ENCODE measurements at regions not wholly inside any gene's neighbourhood (a gene's known extent, or its start where the extent isn't known, plus 50 kb on each side); places are given as distances from the start of the nearest gene placed in this dataset.
A peak's percentile ranks its signal among the peaks of the same experiment; 100 is the strongest.

GRCh38 chr11:131194726-131195125 is 175.7 kb upstream of the NTM start:
- no peak for TF ChIP-seq CTCF (IDR thresholded peaks at IDR 0.05)
- no peak overlapping the region for H3K9ac ChIP-seq

GRCh38 chr11:131195661-131196517 is 174.5 kb upstream of the NTM start:
- H3K79me2 ChIP-seq: no peaks in the 10 kb centered on the region
- no peak for TF ChIP-seq CTCF (IDR thresholded peaks at IDR 0.05)
- H3K9me3 ChIP-seq (ENCODE audit: control insufficient read depth, low read length): no peaks in the 10 kb centered on the region
- H3K36me3 ChIP-seq (ENCODE audit: control insufficient read depth, insufficient read depth, low read length): no peaks in the 10 kb centered on the region
- H3K27me3 ChIP-seq (ENCODE audit: control insufficient read depth, insufficient read depth, low read length): no peaks in the 10 kb centered on the region
- H3K4me1 ChIP-seq: peaks cover 28% of the 10 kb centered on the region
- peak overlapping the region; percentile 42 for H3K4me2 ChIP-seq (ENCODE audit: low read length)
- H3K9ac ChIP-seq: no peak overlapping the region
- peak overlapping the region; percentile 64 for H2AFZ ChIP-seq
- H3K4me3 ChIP-seq (ENCODE audit: low read depth, low read length): no peak overlapping the region
- H3K27ac ChIP-seq: peak overlapping the region; percentile 32

More at GRCh38 chr11:131194726-131195125, 175.7 kb upstream of the NTM start:
- Histone ChIP-seq H2AFZ (no peak overlapping the region), H3K4me3 (ENCODE audit: low read depth, low read length) (no peak overlapping the region), H3K79me2 (no peaks in the 10 kb centered on the region), H3K4me2 (ENCODE audit: low read length) (no peak overlapping the region), H3K27me3 (ENCODE audit: control insufficient read depth, insufficient read depth, low read length) (no peaks in the 10 kb centered on the region), H3K36me3 (ENCODE audit: control insufficient read depth, insufficient read depth, low read length) (no peaks in the 10 kb centered on the region), H3K4me1 (peaks cover 27% of the 10 kb centered on the region), H3K9me3 (ENCODE audit: control insufficient read depth, low read length) (no peaks in the 10 kb centered on the region), H3K27ac (no peak overlapping the region)

GRCh38 chr11:131198161-131199014 is 172.0 kb upstream of the NTM start:
- Histone ChIP-seq H3K9me3 (ENCODE audit: control insufficient read depth, low read length) (no peaks in the 10 kb centered on the region), H2AFZ (peak overlapping the region; percentile 80), H3K27me3 (ENCODE audit: control insufficient read depth, insufficient read depth, low read length) (no peaks in the 10 kb centered on the region), H3K4me3 (ENCODE audit: low read depth, low read length) (no peak overlapping the region), H3K27ac (peak overlapping the region; percentile 83), H3K36me3 (ENCODE audit: control insufficient read depth, insufficient read depth, low read length) (no peaks in the 10 kb centered on the region), H3K4me2 (ENCODE audit: low read length) (no peak overlapping the region), H3K9ac (no peak overlapping the region), H3K4me1 (peaks cover 28% of the 10 kb centered on the region), H3K79me2 (no peaks in the 10 kb centered on the region)
- no peak for TF ChIP-seq CTCF (IDR thresholded peaks at IDR 0.05)

GRCh38 chr11:131199015-131199280 is 171.5 kb upstream of the NTM start:
- H3K9ac ChIP-seq: no peak overlapping the region
- H3K27ac ChIP-seq: peak overlapping the region; percentile 83
- TF ChIP-seq CTCF (IDR thresholded peaks at IDR 0.05): no peak
- no peaks in the 10 kb centered on the region for H3K27me3 ChIP-seq (ENCODE audit: control insufficient read depth, insufficient read depth, low read length)
- no peaks in the 10 kb centered on the region for H3K36me3 ChIP-seq (ENCODE audit: control insufficient read depth, insufficient read depth, low read length)
- H3K9me3 ChIP-seq (ENCODE audit: control insufficient read depth, low read length): no peaks in the 10 kb centered on the region
- H3K4me1 ChIP-seq: peaks cover 28% of the 10 kb centered on the region
- no peak overlapping the region for H3K4me2 ChIP-seq (ENCODE audit: low read length)
- peak overlapping the region; percentile 80 for H2AFZ ChIP-seq
- no peak overlapping the region for H3K4me3 ChIP-seq (ENCODE audit: low read depth, low read length)
- H3K79me2 ChIP-seq: no peaks in the 10 kb centered on the region

Data from parathyroid adenoma (tissue), 2 donors.